Stimulated activated CD8-positive, alpha-beta memory T cell treated with anti-CD3 and anti-CD28 coated beads, Interleukin-15, amount 100 ng/mL, for 24 hours (primary cell): ENCODE measurements at regions not wholly inside any gene's neighbourhood (a gene's known extent, or its start where the extent isn't known, plus 50 kb on each side); places are given as distances from the start of the nearest gene placed in this dataset.

ENCODE experiments used
- DNase-seq: peaks from one replicate; pipeline ENCODE4 v3.0.0-alpha.2; 2020; ENCODE audit warnings: low read depth

GRCh38 chr1:36717431-36717830, 234.7 kb upstream of the CSF3R start:
- no peak for DNase-seq

- no peak for DNase-seq
Observed at GRCh38 chr1:36715797-36716196, 233.1 kb upstream of the CSF3R start.

DNA sequence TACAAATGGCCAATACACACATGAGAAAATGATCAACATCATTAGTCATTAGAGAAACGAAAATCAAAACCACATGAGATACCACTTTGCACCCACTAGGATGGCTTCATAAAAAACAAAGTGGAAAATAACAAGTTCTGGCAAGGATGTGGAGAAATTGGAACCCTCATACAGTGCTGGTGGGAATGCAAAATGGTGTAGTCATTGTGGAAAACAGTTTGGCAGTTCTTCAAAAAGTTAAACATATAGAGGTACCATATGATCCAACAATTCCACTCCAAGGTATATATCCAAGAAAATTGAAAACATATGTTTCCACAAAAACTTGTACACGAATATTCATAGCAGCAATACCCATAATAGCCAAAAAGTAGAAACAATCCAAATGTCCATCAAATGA, 231.6 kb upstream of the CSF3R start:
- DNase-seq: no peak

- DNase-seq: no peak
Observed at GRCh38 chr1:36711480-36711879, 228.8 kb upstream of the CSF3R start.

- no peak for DNase-seq
Observed at GRCh38 chr1:36710951-36711350, 228.2 kb upstream of the CSF3R start.

DNA sequence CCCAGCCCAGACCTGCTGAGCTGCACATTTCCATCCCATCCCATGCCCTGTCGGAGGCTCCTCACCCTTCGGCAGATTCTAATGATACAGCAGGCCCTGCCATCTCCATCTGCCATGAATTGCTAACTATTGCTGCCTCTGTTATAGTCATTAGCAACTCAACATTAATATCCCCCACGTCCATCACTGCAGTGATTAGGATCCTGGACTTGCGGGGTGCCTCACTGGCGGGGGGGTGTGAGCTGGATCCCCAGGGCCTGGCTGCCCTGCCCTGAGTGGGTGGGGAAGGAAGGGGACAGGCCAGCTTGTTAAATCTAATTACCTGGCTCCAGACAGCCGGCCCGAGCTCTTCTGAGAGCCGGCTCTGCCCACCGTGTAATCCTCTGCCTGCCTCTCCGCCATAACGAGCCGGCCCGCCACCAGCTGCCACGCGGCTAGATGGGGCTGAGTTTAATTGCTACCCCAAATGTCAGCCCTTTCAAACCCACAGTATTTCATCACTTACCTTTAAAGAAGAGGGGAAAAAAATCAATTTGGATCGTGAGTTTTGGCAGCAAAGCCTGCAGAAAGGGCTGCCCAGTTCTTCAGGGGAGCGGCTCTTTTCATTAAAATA, 227.3 kb upstream of the CSF3R start:
- no peak for DNase-seq

DNA sequence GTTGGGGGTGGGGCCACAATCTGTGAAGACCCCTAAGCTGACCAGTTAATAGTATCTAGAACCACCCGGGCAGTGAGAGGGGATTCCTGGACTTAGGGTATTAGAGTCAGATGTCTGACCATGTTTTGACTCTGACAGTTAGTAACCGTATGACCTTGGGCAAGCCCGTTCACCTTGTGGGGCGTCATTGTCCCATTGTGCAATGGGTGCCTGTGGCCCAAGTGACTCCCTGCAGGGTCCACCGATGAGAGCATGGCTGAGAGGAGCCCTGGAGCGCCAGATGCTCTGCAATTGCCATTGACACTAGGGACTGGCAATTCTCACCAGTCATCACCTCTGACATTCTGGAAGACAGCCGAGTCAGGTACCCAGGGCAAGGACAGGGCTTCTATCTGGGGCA, 225.9 kb upstream of the CSF3R start:
- DNase-seq: no peak

GRCh38 chr1:36707221-36707620, 224.5 kb upstream of the CSF3R start:
- DNase-seq: no peak

DNA sequence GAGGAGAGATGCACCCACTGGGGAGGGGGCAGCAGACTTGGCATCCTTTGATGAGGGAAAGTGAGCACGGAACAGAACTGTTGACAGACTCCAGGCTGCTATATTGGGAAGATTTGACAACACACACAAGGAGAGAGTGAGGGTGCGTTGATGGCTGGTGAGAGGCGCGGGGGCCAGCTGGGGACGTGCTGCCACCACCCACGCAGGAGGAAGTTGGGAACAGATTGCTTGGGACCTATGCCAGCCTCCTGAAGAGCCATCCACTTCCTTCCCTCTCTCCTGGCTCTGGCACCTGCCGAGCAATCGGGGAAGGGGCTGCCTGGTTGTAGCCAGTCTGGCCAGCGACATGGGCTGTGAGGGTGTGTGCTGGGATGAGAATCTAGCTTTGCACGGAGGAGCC, 223.7 kb upstream of the CSF3R start:
- no peak for DNase-seq

GRCh38 chr1:36705629-36706028, 222.9 kb upstream of the CSF3R start:
- DNase-seq: no peak

- DNase-seq: peak; percentile 29
Observed at GRCh38 chr1:36703526-36704208, 221.0 kb upstream of the CSF3R start.

GRCh38 chr1:36702963-36703362, 220.2 kb upstream of the CSF3R start:
- DNase-seq: no peak

DNA sequence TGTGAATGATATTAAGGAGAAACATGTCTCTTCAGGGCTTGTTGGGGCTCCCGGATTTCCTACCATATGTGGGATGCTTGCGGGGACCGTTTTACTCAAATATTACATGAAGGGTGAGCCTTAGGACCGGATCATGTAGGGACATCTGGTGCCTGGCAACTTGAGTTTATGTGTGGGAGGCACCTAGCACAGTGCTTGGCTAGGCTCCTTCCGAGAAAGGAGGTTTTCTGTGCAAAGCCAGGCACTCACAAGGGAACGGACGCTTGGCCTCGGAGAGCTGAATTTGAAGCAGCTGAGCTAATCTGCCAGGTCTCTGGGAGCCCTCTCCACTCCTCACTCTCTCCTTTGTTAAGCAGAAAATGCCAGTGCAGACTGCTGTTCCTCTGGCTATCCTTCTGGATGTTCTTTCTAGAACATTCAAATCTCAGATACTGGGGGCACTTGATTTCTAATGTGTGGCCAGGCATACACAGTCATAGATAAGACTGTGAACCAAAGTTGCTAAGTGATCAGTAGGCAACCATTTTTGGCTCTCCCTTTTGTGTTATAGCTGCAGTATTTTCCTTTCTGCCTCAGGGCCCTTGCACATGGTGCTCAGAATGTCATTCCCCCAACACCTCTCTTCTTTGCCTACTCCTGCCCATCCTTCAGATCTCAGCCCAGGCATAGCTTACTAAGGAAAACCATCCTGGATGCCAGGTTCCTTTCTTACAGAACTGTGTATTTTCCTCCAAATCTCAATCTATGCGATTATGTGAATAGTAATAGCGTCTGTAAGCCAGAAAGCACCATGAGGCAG, 216.6 kb upstream of the CSF3R start:
- DNase-seq: no peak

GRCh38 chr1:36697836-36698605, 215.3 kb upstream of the CSF3R start:
- DNase-seq: no peak

DNA sequence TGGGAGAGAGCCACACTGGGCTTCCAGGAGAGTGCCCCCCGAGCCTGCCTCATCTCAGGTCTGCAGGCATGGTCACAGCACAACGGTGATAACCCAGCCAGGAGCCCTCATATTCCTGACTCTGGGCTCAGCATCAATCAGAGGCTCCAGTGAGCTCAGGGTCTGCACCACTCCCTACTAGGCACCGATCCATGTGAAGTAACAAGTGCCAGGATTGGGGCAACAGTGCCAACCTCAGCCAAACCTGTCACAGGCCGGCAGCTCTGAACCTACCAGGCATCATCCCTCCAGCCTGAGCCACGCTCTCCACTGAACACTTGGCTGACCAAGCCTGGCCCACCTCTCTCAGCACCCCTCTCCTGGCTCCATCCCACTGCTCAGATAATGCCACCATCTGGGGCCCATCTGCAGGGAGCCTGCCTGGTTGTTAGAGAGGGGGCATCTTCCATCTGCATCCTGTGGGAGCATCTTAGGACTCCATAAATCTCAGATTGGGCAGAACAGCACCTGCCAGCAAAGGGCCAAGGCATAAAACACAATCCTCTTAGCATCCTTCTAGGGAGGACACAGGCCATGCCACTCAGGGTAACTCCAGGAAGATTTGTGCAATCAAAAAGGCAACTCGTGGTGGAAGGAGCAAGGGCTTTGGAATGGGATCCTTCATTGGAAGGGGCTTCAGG, 213.7 kb upstream of the CSF3R start:
- DNase-seq: no peak

GRCh38 chr1:36693603-36694002, 210.9 kb upstream of the CSF3R start:
- no peak for DNase-seq

DNA sequence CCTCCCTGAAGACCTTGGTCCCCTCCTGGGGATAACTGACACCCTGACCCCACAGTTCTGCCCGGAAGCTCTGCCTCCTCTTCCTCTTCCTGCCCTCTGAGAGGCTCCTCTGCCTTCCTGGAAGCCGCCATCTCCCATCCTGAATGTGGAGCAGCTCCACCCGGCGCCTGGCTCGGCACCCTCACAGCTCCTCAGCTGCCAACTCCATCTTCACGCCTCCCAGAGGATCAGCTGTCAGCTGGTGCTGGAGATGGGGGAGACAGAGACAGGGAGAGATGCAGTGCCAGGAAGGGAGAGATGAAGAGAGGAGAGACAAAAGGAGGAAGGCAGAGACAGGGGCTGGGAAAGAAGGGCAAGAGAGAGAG, 210.4 kb upstream of the CSF3R start:
- DNase-seq: no peak

DNA sequence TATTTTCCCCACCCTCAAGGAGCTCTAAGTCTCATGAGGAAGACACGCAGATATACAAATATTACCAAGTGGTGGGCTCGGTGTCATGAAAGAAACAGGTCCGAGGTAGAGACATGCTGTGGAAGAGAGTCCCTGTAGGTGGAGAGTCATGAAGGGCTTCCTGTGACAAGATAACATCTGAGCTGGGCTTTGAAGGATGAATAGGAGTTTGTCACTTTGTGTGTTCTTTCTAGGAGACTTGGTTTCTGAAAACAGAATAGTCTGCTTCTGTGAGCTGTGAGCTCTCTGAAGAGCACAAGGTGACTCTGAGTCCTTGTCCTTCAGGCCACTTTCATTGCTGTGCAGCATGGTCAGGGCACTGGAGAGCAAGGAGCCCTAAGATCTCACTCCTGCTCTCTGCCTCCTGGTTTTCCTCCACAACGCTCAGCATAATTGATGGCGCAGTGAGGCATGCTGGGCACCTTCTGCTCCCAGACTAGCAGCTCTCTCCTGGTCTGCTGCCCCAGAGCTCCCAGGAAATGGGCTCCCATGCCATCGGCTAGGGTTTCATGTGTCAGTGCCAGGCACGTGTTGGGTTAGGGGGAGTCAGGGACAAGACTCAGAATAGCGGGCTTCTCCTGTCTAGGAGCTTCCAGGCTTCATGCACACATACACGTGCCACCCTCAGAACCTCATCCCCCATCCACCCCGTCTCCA, 209.9 kb upstream of the CSF3R start:
- no peak for DNase-seq

GRCh38 chr1:36691374-36691773, 208.7 kb upstream of the CSF3R start:
- DNase-seq: no peak

GRCh38 chr1:36689992-36690391, 207.3 kb upstream of the CSF3R start:
- no peak for DNase-seq

DNA sequence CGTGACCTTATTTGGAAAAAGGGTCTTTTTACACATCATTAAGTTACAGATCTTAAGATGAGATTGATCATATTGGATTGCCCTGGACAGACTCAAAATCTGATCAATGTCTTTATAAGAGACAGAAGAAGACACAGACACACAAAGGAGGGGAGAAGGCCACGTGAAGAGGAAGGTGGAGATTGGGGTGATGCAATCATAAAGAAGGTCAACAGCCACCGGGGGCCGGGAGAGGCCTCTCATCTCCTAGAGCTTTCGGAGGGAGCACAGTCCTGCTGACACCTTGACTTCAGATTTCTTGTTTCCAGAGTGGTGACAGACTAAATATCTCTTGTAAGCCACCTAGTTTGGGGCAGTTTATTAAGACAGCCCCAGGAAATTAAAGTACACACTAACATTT, 204.6 kb upstream of the CSF3R start:
- DNase-seq: no peak
